ENCODE measurements at regions not wholly inside any gene's neighbourhood (a gene's known extent, or its start where the extent isn't known, plus 50 kb on each side); places are given as distances from the start of the nearest gene placed in this dataset.

- TF ChIP-seq POLR2A (IDR thresholded peaks at IDR 0.05) (no peak), EP300 (IDR thresholded peaks at IDR 0.05) (no peak), CTCF (IDR thresholded peaks at IDR 0.05) (no peak), POLR2AphosphoS5 (IDR thresholded peaks at IDR 0.05) (no peak)
- intact Hi-C loops (cut with DNase I): no loop called here
- Histone ChIP-seq H3K9me3 (no peaks in the 10 kb centered on the region), H3K4me3 (no peak overlapping the region), H3K36me3 (no peaks in the 10 kb centered on the region), H3K4me1 (peaks cover 0 to 3% (median 0%) of the 10 kb centered on the region in 4 donors), H3K27me3 (no peaks in the 10 kb centered on the region), H3K27ac (no peak overlapping the region)
- 87 to 90% methylated on average over 2 of the region's 2 CpGs for WGBS, 2 donors
- DNase-seq: no peak
Measured at GRCh38 chr13:88235441-88235840, 564.3 kb downstream of the SLITRK5 start.

DNA sequence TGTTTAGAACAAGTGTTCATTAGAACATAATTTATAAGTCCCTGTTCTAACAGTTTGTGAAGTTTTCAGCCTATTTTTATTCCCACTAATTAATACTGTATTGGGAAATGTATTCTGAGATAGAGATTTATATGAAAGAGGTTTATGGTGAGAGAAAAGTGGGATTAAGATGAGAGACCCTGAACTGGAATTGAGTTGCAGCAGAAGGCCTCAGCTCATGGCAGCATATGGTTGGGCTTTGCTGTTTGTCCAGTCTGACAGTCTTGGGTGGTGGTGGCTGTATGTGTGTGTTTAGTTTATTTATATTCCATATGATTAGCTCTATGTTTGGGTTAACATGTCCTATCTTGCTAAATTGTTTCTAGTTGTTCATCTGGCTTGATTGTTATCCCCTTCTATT, 575.1 kb downstream of the SLITRK5 start:
- H3K36me3 ChIP-seq: no peaks in the 10 kb centered on the region
- H3K4me1 ChIP-seq: no peaks in the 10 kb centered on the region
- H3K27me3 ChIP-seq: no peaks in the 10 kb centered on the region
- TF ChIP-seq POLR2AphosphoS5 (IDR thresholded peaks at IDR 0.05) (no peak), CTCF (IDR thresholded peaks at IDR 0.05) (no peak), EP300 (IDR thresholded peaks at IDR 0.05) (no peak), POLR2A (IDR thresholded peaks at IDR 0.05) (no peak)
- no peak overlapping the region for H3K4me3 ChIP-seq
- H3K9me3 ChIP-seq: no peaks in the 10 kb centered on the region
- intact Hi-C loops (cut with DNase I): no loop called here
- no peak for DNase-seq
- H3K27ac ChIP-seq: no peak overlapping the region

DNA sequence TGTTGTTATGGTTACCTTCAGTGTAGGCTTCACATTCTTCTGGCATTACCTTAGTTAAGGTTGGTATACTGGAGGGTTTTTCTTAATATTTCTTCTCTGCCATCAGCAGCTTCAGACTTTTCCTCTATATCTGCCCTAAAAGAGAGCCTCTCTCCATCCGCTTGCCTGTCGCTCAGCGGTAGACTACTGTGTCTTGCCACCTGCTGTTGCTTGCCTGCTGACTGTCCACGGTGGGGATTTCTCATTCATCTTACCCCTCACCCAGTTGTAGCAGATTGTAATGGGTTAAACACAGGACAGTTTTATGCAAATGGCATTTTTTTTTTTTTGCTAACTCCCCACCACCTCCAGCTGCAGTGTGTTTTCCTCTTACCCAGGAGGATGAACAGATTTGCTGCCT, 577.2 kb downstream of the SLITRK5 start:
- WGBS, 2 donors: 77% methylated on average over 4 of the region's 4 CpGs
- intact Hi-C loops (cut with DNase I): no loop called here
- Histone ChIP-seq H3K27ac (no peak overlapping the region), H3K36me3 (no peaks in the 10 kb centered on the region), H3K27me3 (no peaks in the 10 kb centered on the region), H3K4me1 (no peaks in the 10 kb centered on the region), H3K4me3 (no peak overlapping the region), H3K9me3 (no peaks in the 10 kb centered on the region)
- DNase-seq: no peak
- TF ChIP-seq POLR2A (IDR thresholded peaks at IDR 0.05) (no peak), EP300 (IDR thresholded peaks at IDR 0.05) (no peak), CTCF (IDR thresholded peaks at IDR 0.05) (no peak), POLR2AphosphoS5 (IDR thresholded peaks at IDR 0.05) (no peak)

DNA sequence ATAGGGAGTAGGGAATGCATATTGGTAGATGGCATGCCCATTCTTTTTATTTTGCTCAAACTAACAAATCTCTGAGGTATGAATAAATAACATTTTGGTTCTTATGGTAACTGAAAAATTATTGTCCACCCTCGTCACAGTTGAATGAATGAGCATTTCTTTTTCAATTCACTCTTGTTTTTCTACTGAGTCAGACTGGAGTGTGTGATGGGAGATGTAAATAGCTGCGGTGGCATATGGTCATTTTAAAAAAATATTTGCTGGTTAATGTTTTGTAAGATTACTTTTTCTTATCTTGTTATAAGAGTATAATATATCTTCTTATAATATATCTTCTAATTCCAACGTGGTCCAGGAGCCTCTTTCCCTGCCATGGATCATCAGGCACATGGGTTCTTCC, 586.5 kb downstream of the SLITRK5 start:
- TF ChIP-seq POLR2AphosphoS5 (IDR thresholded peaks at IDR 0.05): no peak
- no peak for TF ChIP-seq EP300 (IDR thresholded peaks at IDR 0.05)
- TF ChIP-seq POLR2A (IDR thresholded peaks at IDR 0.05): no peak
- no peak for TF ChIP-seq CTCF (IDR thresholded peaks at IDR 0.05)
- H3K27me3 ChIP-seq: no peaks in the 10 kb centered on the region
- H3K4me1 ChIP-seq: no peaks in the 10 kb centered on the region
- WGBS, 2 donors: 64 to 73% methylated on average over 3 of the region's 3 CpGs
- H3K9me3 ChIP-seq: no peaks in the 10 kb centered on the region
- no peak overlapping the region for H3K27ac ChIP-seq
- H3K4me3 ChIP-seq: no peak overlapping the region
- no peak for DNase-seq
- H3K36me3 ChIP-seq: no peaks in the 10 kb centered on the region
- intact Hi-C loops (cut with DNase I): no loop called here

DNA sequence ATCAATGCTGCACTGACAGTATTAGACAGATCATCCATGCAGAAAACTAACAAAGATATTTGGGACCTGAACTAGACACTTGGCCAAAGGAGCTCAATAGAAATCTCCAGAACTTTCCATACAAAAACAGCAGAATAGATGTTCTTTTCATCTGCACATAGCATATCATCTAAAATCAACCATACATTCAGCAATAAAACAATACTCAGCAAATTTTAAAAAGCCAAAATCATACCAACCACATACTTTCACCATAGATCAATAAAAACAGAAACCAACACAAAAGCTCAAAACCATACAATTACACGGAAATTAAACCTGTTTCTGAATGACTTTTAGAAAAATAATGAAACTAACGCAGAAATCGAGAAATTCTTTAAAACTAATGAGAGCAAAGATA, 592.6 kb downstream of the SLITRK5 start:
- Histone ChIP-seq H3K4me1 (no peaks in the 10 kb centered on the region), H3K27ac (no peak overlapping the region), H3K36me3 (no peaks in the 10 kb centered on the region), H3K4me3 (no peak overlapping the region), H3K9me3 (no peaks in the 10 kb centered on the region), H3K27me3 (no peaks in the 10 kb centered on the region)
- intact Hi-C loops (cut with DNase I): no loop called here
- TF ChIP-seq CTCF (IDR thresholded peaks at IDR 0.05): no peak
- no peak for TF ChIP-seq POLR2AphosphoS5 (IDR thresholded peaks at IDR 0.05)
- no peak for TF ChIP-seq EP300 (IDR thresholded peaks at IDR 0.05)
- TF ChIP-seq POLR2A (IDR thresholded peaks at IDR 0.05): no peak
- 90 to 92% methylated on average over 3 of the region's 3 CpGs for WGBS, 2 donors
- no peak for DNase-seq

Measured in sigmoid colon (tissue), 6 donors.